22Rv1 (cell line): ENCODE measurements at regions not wholly inside any gene's neighbourhood (a gene's known extent, or its start where the extent isn't known, plus 50 kb on each side); places are given as distances from the start of the nearest gene placed in this dataset.

Source experiments
- H3K27ac ChIP-seq: fragments of 450-650 bp; 2 replicates; pipeline ENCODE4 v1.5.1; 2017
- CTCF ChIP-seq: fragments of 450-650 bp; IDR thresholded peaks from 2 replicates; pipeline ENCODE4 v1.5.1; 2017; ENCODE audit warnings: mild to moderate bottlenecking
- ZFX ChIP-seq: fragments of 450-650 bp; IDR thresholded peaks from 2 replicates; pipeline ENCODE4 v1.6.1; 2017; ENCODE audit warnings: antibody characterized with exemption, borderline replicate concordance

- TF ChIP-seq ZFX (no peak), CTCF (no peak)
Observed at GRCh38 chr2:188047735-188048134, 243.9 kb upstream of the GULP1 start.

GRCh38 chr2:188050726-188051125 is 240.9 kb upstream of the GULP1 start:
- H3K27ac ChIP-seq: peak overlapping the region; percentile 42
- TF ChIP-seq ZFX: no peak
- no peak for TF ChIP-seq CTCF

More at GRCh38 chr2:188047735-188048134, 243.9 kb upstream of the GULP1 start:
- H3K27ac ChIP-seq: no peak overlapping the region

GRCh38 chr2:188051706-188052105 is 240.0 kb upstream of the GULP1 start:
- TF ChIP-seq CTCF (no peak), ZFX (no peak)
- peak overlapping the region; percentile 42 for H3K27ac ChIP-seq

GRCh38 chr2:188065386-188065785 is 226.3 kb upstream of the GULP1 start:
- H3K27ac ChIP-seq: no peak overlapping the region

GRCh38 chr2:188068093-188068492 is 223.6 kb upstream of the GULP1 start:
- TF ChIP-seq ZFX (no peak), CTCF (no peak)
- H3K27ac ChIP-seq: no peak overlapping the region

More at GRCh38 chr2:188065386-188065785, 226.3 kb upstream of the GULP1 start:
- TF ChIP-seq ZFX (no peak), CTCF (no peak)

GRCh38 chr2:188076149-188077056 is 215.3 kb upstream of the GULP1 start:
- TF ChIP-seq ZFX: no peak
- TF ChIP-seq CTCF: no peak
- no peak overlapping the region for H3K27ac ChIP-seq

- no peak overlapping the region for H3K27ac ChIP-seq
- no peak for TF ChIP-seq CTCF
- TF ChIP-seq ZFX: no peak
Observed at GRCh38 chr2:188077757-188078156, 213.9 kb upstream of the GULP1 start.
